ENCODE measurements at regions not wholly inside any gene's neighbourhood (a gene's known extent, or its start where the extent isn't known, plus 50 kb on each side); places are given as distances from the start of the nearest gene placed in this dataset.

- Mint-ChIP-seq H3K36me3 (ENCODE audit: low read depth) (no peaks in the 10 kb centered on the region), H3K4me1 (ENCODE audit: low read depth) (no peaks in the 10 kb centered on the region), H3K27ac (no peak overlapping the region), H3K9me3 (peaks cover 18% of the 10 kb centered on the region), H3K4me3 (no peak overlapping the region), H3K27me3 (no peaks in the 10 kb centered on the region)
- no peak overlapping the region for H3K4me3 ChIP-seq (ENCODE audit: low read length)
- TF ChIP-seq CTCF (IDR thresholded peaks at IDR 0.05) = no peak
- no peaks in the 10 kb centered on the region for H3K4me1 ChIP-seq (ENCODE audit: insufficient read depth, low read length)
- H3K36me3 ChIP-seq (ENCODE audit: insufficient read depth, low read length) = no peaks in the 10 kb centered on the region
- intact Hi-C loops (cut with DNase I, micrococcal nuclease) = no loop called here
- DNase-seq = no peak
- no peak overlapping the region for H3K27ac ChIP-seq (ENCODE audit: low read depth in 1 of 2, low read length in 2 of 2)
- ChIA-PET CTCF (no interaction called here), POLR2A (no interaction called here)
- H3K27me3 ChIP-seq (ENCODE audit: control insufficient read depth in 1 of 2, insufficient read depth in 2 of 2, low read length in 2 of 2) = no peaks in the 10 kb centered on the region
- H3K9me3 ChIP-seq (ENCODE audit: control insufficient read depth in 1 of 2, insufficient read depth in 1 of 2, low read length in 2 of 2) = peaks cover 8 to 17% of the 10 kb centered on the region in 2 experiments
- ATAC-seq (ENCODE audit: poor library complexity) = no peak
These were observed 51.2 kb upstream of the INHBA start for GRCh38 chr7:41754046-41754445.
